A549 (cell line): ENCODE measurements at regions not wholly inside any gene's neighbourhood (a gene's known extent, or its start where the extent isn't known, plus 50 kb on each side); places are given as distances from the start of the nearest gene placed in this dataset.

Experiments used
- ATAC-seq, 2 experiments: fragments of 200-7000 bp in 1 of 2; fragments of >200 bp in 1 of 2; cut with Nextera tagmentation in 1 of 2; cut with Tn5 transposase in 1 of 2; 3 replicates each; pipeline versions ENCODE4 v1.8.0 to v1.9.1; 2018 to 2020; ENCODE audit warnings: mild to moderate bottlenecking in 1 of 2, moderate library complexity in 1 of 2
- CTCF ChIA-PET: fragments of 300-600 bp; sonication (Branson Sonifier 250); formaldehyde crosslinking; extraction: SDS; loops from one replicate; lab custom pipeline; 2021; ENCODE audit warnings: antibody characterized with exemption, inconsistent platforms; lab: Yijun Ruan, JAX
- POLR2A ChIA-PET: fragments of 350-600 bp; formaldehyde crosslinking; extraction: SDS; loops from one replicate; lab custom pipeline; 2021; ENCODE audit warnings: antibody characterized with exemption, inconsistent platforms; lab: Yijun Ruan, JAX
- DNase-seq, 2 experiments: peaks; one replicate each; pipeline versions ENCODE4 v3.0.0 to v3.0.0-alpha.2; 2011 to 2016; ENCODE audit warnings: low read depth in 1 of 2, low spot score in 1 of 2
- FAIRE-seq: peaks from 2 replicates; lab custom pipeline; 2011; peaks lifted over from hg19 to GRCh38; lab: Jason Lieb, UNC
- H3K27ac ChIP-seq, 2 experiments: fragments of >200 bp; sonication (Bioruptor Twin); formaldehyde crosslinking; 3 replicates each; pipeline ENCODE4 v1.5.1; 2016 to 2017
- H3K4me1 ChIP-seq: fragments of >200 bp; sonication (Bioruptor Twin); formaldehyde crosslinking; 3 replicates; pipeline ENCODE4 v1.6.1; 2016
- H3K4me2 ChIP-seq: fragments of >200 bp; sonication (Bioruptor Twin); formaldehyde crosslinking; 3 replicates; pipeline ENCODE4 v1.6.1; 2016
- H3K4me3 ChIP-seq: fragments of >200 bp; sonication (Bioruptor Twin); formaldehyde crosslinking; 3 replicates; pipeline ENCODE4 v1.5.1; 2016
- H3K9me3 ChIP-seq: fragments of >200 bp; sonication (Bioruptor Twin); formaldehyde crosslinking; 3 replicates; pipeline ENCODE4 v1.6.1; 2016
- ATOH8 ChIP-seq: fragments of 250-450 bp; sonication (Bioruptor Pico); IDR thresholded peaks from 2 replicates; pipeline ENCODE4 v1.5.0; 2020; ENCODE audit warnings: low read depth, mild to moderate bottlenecking, moderate library complexity
- BCL3 ChIP-seq: fragments of >200 bp; sonication (Bioruptor Twin); formaldehyde crosslinking; IDR thresholded peaks from 3 replicates; pipeline ENCODE4 v1.6.1; 2016
- CBX8 ChIP-seq: fragments of 200-600 bp; sonication (generic); IDR thresholded peaks from 2 replicates; pipeline ENCODE4 v1.6.1; 2016
- CEBPB ChIP-seq, 2 experiments: fragments of >200 bp in 1 of 2; sonication (Bioruptor Twin) in 1 of 2; formaldehyde crosslinking in 1 of 2; IDR thresholded peaks; 2 replicates each; pipeline ENCODE4 v1.6.1; 2012 to 2016
- CTCF ChIP-seq: fragments of >200 bp; sonication (Bioruptor Twin); formaldehyde crosslinking; IDR thresholded peaks from 3 replicates; pipeline ENCODE4 v1.5.1; 2016
- E2F6 ChIP-seq: IDR thresholded peaks from 2 replicates; pipeline ENCODE4 v1.6.1; 2012; ENCODE audit warnings: low read depth, borderline replicate concordance
- EHF ChIP-seq: fragments of 250-450 bp; sonication (Bioruptor Pico); IDR thresholded peaks from 2 replicates; pipeline ENCODE4 v1.5.0; 2020; ENCODE audit warnings: mild to moderate bottlenecking
- FOSB ChIP-seq: fragments of 250-450 bp; sonication (Bioruptor Pico); IDR thresholded peaks from 2 replicates; pipeline ENCODE4 v1.5.0; 2020; ENCODE audit warnings: mild to moderate bottlenecking, moderate library complexity
- FOSL2 ChIP-seq, 2 experiments: fragments of 450-650 bp in 1 of 2; fragments of >200 bp in 1 of 2; sonication (Bioruptor Twin) in 1 of 2; formaldehyde crosslinking; IDR thresholded peaks; 2 replicates each; pipeline versions ENCODE4 v1.5.0 to v1.6.1; 2016 to 2020; ENCODE audit warnings: mild to moderate bottlenecking in 1 of 2, moderate library complexity in 1 of 2
- HDAC2 ChIP-seq: fragments of 200-600 bp; sonication (generic); IDR thresholded peaks from 2 replicates; pipeline ENCODE4 v1.6.1; 2016
- HEYL ChIP-seq: fragments of 250-450 bp; sonication (Bioruptor Pico); IDR thresholded peaks from 2 replicates; pipeline ENCODE4 v1.8.0; 2021; ENCODE audit warnings: mild to moderate bottlenecking, moderate library complexity
- HOXA7 ChIP-seq: fragments of 250-450 bp; sonication (Bioruptor Pico); IDR thresholded peaks from 2 replicates; pipeline ENCODE4 v1.5.0; 2020; ENCODE audit warnings: mild to moderate bottlenecking, moderate library complexity
- HOXB13 ChIP-seq: fragments of 250-450 bp; sonication (Bioruptor Pico); IDR thresholded peaks from 2 replicates; pipeline ENCODE4 v1.5.0; 2020; ENCODE audit warnings: low read depth, mild to moderate bottlenecking, moderate library complexity
- JUN ChIP-seq, 2 experiments: fragments of >200 bp; sonication (Bioruptor Twin); formaldehyde crosslinking; IDR thresholded peaks; 2 replicates in 1 of 2; 3 replicates in 1 of 2; pipeline ENCODE4 v1.6.1; 2016 to 2017
- KDM1A ChIP-seq: fragments of 200-600 bp; sonication (generic); IDR thresholded peaks from 2 replicates; pipeline ENCODE4 v1.6.1; 2016; ENCODE audit warnings: low read depth, mild to moderate bottlenecking
- MAFK ChIP-seq: fragments of 450-650 bp; IDR thresholded peaks from 2 replicates; pipeline ENCODE4 v1.6.1; 2014; ENCODE audit not compliant: partially characterized antibody
- NPAS2 ChIP-seq: fragments of 250-450 bp; sonication (Bioruptor Pico); IDR thresholded peaks from 2 replicates; pipeline ENCODE4 v1.8.0; 2022; ENCODE audit warnings: mild to moderate bottlenecking, moderate library complexity, borderline replicate concordance
- PHF8 ChIP-seq: fragments of 200-600 bp; sonication (generic); IDR thresholded peaks from 2 replicates; pipeline ENCODE4 v1.6.1; 2016; ENCODE audit warnings: low read depth, mild to moderate bottlenecking, antibody characterized with exemption, moderate library complexity, borderline replicate concordance
- RAD21 ChIP-seq, 2 experiments: fragments of >200 bp in 1 of 2; sonication (Bioruptor Twin) in 1 of 2; formaldehyde crosslinking in 1 of 2; IDR thresholded peaks in 1 of 2; conservative IDR thresholded peaks in 1 of 2; 2 replicates in 1 of 2; 3 replicates in 1 of 2; pipeline ENCODE4 v1.6.1; 2012 to 2018; ENCODE audit warnings: inconsistent platforms in 1 of 2
- RARB ChIP-seq: fragments of 250-450 bp; sonication (Bioruptor Pico); IDR thresholded peaks from 2 replicates; pipeline ENCODE4 v1.8.0; 2021; ENCODE audit warnings: mild to moderate bottlenecking, moderate library complexity
- REST ChIP-seq: fragments of 200-600 bp; sonication (generic); IDR thresholded peaks from 2 replicates; pipeline ENCODE4 v1.6.1; 2016; ENCODE audit warnings: antibody characterized with exemption, mild to moderate bottlenecking, moderate library complexity
- RFX5 ChIP-seq: fragments of 450-650 bp; IDR thresholded peaks from 2 replicates; pipeline ENCODE4 v1.7.1; 2014; ENCODE audit warnings: antibody characterized with exemption, mild to moderate bottlenecking, moderate library complexity
- RNF2 ChIP-seq: fragments of 200-600 bp; sonication (generic); IDR thresholded peaks from 2 replicates; pipeline ENCODE4 v1.6.1; 2016; ENCODE audit warnings: low read depth, mild to moderate bottlenecking, antibody characterized with exemption, moderate library complexity, borderline replicate concordance
- SMC3 ChIP-seq: fragments of >200 bp; sonication (Bioruptor Twin); formaldehyde crosslinking; IDR thresholded peaks from 3 replicates; pipeline ENCODE4 v1.6.1; 2018; ENCODE audit warnings: inconsistent platforms
- USF2 ChIP-seq: fragments of 450-650 bp; IDR thresholded peaks from 2 replicates; pipeline ENCODE4 v1.6.1; 2014; ENCODE audit warnings: antibody characterized with exemption
- ZNF302 ChIP-seq: fragments of 250-450 bp; sonication (Bioruptor Pico); IDR thresholded peaks from 2 replicates; pipeline ENCODE4 v1.9.0; 2021; ENCODE audit warnings: inconsistent platforms, mild to moderate bottlenecking, moderate library complexity
- WGBS: methylation state at CpG from one replicate; pipeline ENCODE4 v1.1.6; 2017; ENCODE audit errors: missing lambda C conversion rate; 5-methylcytosine and 5-hydroxymethylcytosine counted together

GRCh38 chr6:43840490-43841218, 70.6 kb downstream of the VEGFA start:
- no peak overlapping the region for H3K4me3 ChIP-seq
- H3K9me3 ChIP-seq, result no peaks in the 10 kb centered on the region
- 43% methylated on average over 5 of the region's 5 CpGs for WGBS
- ATAC-seq (no peak), FAIRE-seq (no peak), DNase-seq (no peak)
- TF ChIP-seq ZNF302 (CRISPR knock-in tag) (no peak), RNF2 (no peak), RFX5 (no peak), HEYL (no peak), FOSB (no peak), JUN (IDR thresholded peaks at IDR 0.05) (no peak), HOXB13 (CRISPR knock-in tag) (no peak), USF2 (no peak), NPAS2 (CRISPR knock-in tag) (no peak), RAD21 (conservative IDR thresholded peaks at IDR 0.05 in 1 of 2, IDR thresholded peaks at IDR 0.05 in 1 of 2) (no peak), E2F6 (no peak), REST (no peak)
- H3K4me2 ChIP-seq, result no peak overlapping the region
- H3K4me1 ChIP-seq, result peaks cover 19% of the 10 kb centered on the region
- POLR2A ChIA-PET, result no interaction called here
- CTCF ChIA-PET, result no interaction called here
- H3K27ac ChIP-seq, result no peak overlapping the region

GRCh38 chr6:43838276-43839036, 68.4 kb downstream of the VEGFA start:
- Histone ChIP-seq H3K4me1 (peaks cover 23% of the 10 kb centered on the region), H3K9me3 (no peaks in the 10 kb centered on the region), H3K4me3 (no peak overlapping the region), H3K27ac (peak overlapping the region; percentile 75 to 93), H3K4me2 (peak overlapping the region; percentile 45)
- FAIRE-seq (no peak), ATAC-seq (peak; percentile 79 to 89), DNase-seq (peak; percentile 43 to 58)
- CTCF ChIA-PET, result interaction anchor here (1.2 to 2.1 kb wide), 3 partner anchors 8 to 64 kb away, joined by 3 to 9 read pairs (median 4); no protein-coding TSS in a partner anchor
- WGBS, result 23% methylated on average over 3 of the region's 9 CpGs
- POLR2A ChIA-PET, result no interaction called here
- TF ChIP-seq FOSB, result no peak
- TF ChIP-seq CBX8, result no peak
- TF ChIP-seq RARB, result no peak
- TF ChIP-seq EHF (CRISPR knock-in tag), result no peak
- TF ChIP-seq FOSL2 (IDR thresholded peaks at IDR 0.05), result no peak
- TF ChIP-seq FOSL2 (CRISPR knock-in tag; IDR thresholded peaks at IDR 0.05), result peak; percentile 36; the same call in 1 of the 2 replicates
- TF ChIP-seq HDAC2, result no peak
- no peak for TF ChIP-seq ATOH8 (CRISPR knock-in tag)
- TF ChIP-seq BCL3, result no peak
- peak; percentile 52 for TF ChIP-seq SMC3
- TF ChIP-seq HOXA7 (CRISPR knock-in tag), result no peak
- TF ChIP-seq CTCF, result peak; percentile 45
- peak; percentile 49 to 83 for TF ChIP-seq CEBPB (IDR thresholded peaks at IDR 0.05)
- no peak for TF ChIP-seq NPAS2 (CRISPR knock-in tag)
- TF ChIP-seq HEYL, result no peak
- TF ChIP-seq MAFK, result no peak
- TF ChIP-seq PHF8, result no peak
- peak; percentile 52 to 54 for TF ChIP-seq RAD21 (conservative IDR thresholded peaks at IDR 0.05 in 1 of 2, IDR thresholded peaks at IDR 0.05 in 1 of 2)
- TF ChIP-seq KDM1A, result no peak
